CD4-positive, alpha-beta T cell (primary cell): ENCODE measurements at regions not wholly inside any gene's neighbourhood (a gene's known extent, or its start where the extent isn't known, plus 50 kb on each side); places are given as distances from the start of the nearest gene placed in this dataset.

Experiments used
- ATAC-seq: fragments of 200-7000 bp; cut with Tn5 transposase; one replicate; pipeline ENCODE4 v1.10.0; 2022; ENCODE audit warnings: mild to moderate bottlenecking; ENCODE audit not compliant: poor library complexity
- CTCF ChIA-PET: fragments of 350-600 bp; sonication (Branson Sonifier 250); formaldehyde crosslinking; loops from one replicate; lab custom pipeline; 2021; ENCODE audit warnings: antibody characterized with exemption, inconsistent platforms; lab: Charles Lee
- POLR2A ChIA-PET: fragments of 350-600 bp; sonication (Branson Sonifier 250); formaldehyde crosslinking; loops from one replicate; lab custom pipeline; 2021; ENCODE audit warnings: antibody characterized with exemption, inconsistent platforms; lab: Charles Lee
- DNase-seq, 14 experiments: peaks; one replicate each; pipeline ENCODE4 v3.0.0-alpha.2; 2013 to 2020; ENCODE audit warnings: mixed read lengths in 2 of 14
- H3K27ac ChIP-seq, 2 donors: one replicate each; pipeline versions ENCODE4 v1.5.1 to v1.7.0; 2013; ENCODE audit warnings: low read length in 2 of 2, low read depth in 1 of 2, mild to moderate bottlenecking in 1 of 2
- H3K27me3 ChIP-seq, 2 experiments: 1 replicate in 1 of 2; 2 replicates in 1 of 2; pipeline versions ENCODE4 v1.6.1 to v1.7.0; 2013; ENCODE audit warnings: low read length in 2 of 2, control low read depth in 1 of 2, mild to moderate bottlenecking in 1 of 2, moderate library complexity in 1 of 2; ENCODE audit not compliant: insufficient read depth in 2 of 2, control insufficient read depth in 1 of 2
- H3K36me3 ChIP-seq: one replicate; pipeline ENCODE4 v1.6.1; 2013; ENCODE audit warnings: low read length, control low read depth; ENCODE audit not compliant: insufficient read depth
- H3K4me1 ChIP-seq: one replicate; pipeline ENCODE4 v1.6.1; 2013; ENCODE audit warnings: low read length, control low read depth; ENCODE audit not compliant: insufficient read depth
- H3K4me3 ChIP-seq: one replicate; pipeline ENCODE4 v1.5.1; 2013; ENCODE audit warnings: mild to moderate bottlenecking, low read length, moderate library complexity
- H3K9me3 ChIP-seq, 2 experiments: 1 replicate in 1 of 2; 2 replicates in 1 of 2; pipeline versions ENCODE4 v1.6.1 to v1.7.0; 2013; ENCODE audit warnings: low read length in 2 of 2, mild to moderate bottlenecking in 2 of 2, control low read depth in 1 of 2, moderate library complexity in 1 of 2; ENCODE audit not compliant: control insufficient read depth in 1 of 2, insufficient read depth in 1 of 2
- H3K27ac Mint-ChIP-seq: one replicate; pipeline ENCODE4 v1.8.0; 2020; ENCODE audit warnings: mixed read lengths
- H3K27me3 Mint-ChIP-seq: one replicate; pipeline ENCODE4 v1.8.0; 2021; ENCODE audit warnings: mixed read lengths
- H3K36me3 Mint-ChIP-seq: one replicate; pipeline ENCODE4 v1.8.0; 2021; ENCODE audit warnings: low read depth, mixed read lengths
- H3K4me1 Mint-ChIP-seq: one replicate; pipeline ENCODE4 v1.8.0; 2021; ENCODE audit warnings: low read depth, mixed read lengths
- H3K4me3 Mint-ChIP-seq: one replicate; pipeline ENCODE4 v1.8.0; 2020; ENCODE audit warnings: mild to moderate bottlenecking, mixed read lengths
- H3K9me3 Mint-ChIP-seq: one replicate; pipeline ENCODE4 v1.8.0; 2020; ENCODE audit warnings: mixed read lengths
- CTCF ChIP-seq: fragments of 200-600 bp; IDR thresholded peaks from one replicate; pipeline ENCODE4 v1.8.0; 2022; ENCODE audit warnings: antibody characterized with exemption, mild to moderate bottlenecking
- intact Hi-C, 2 experiments: fragments of 100-400 bp; cut with DNase I in 1 of 2; cut with micrococcal nuclease in 1 of 2; formaldehyde crosslinking; loops; one replicate each; pipeline versions ENCODE4 v1.15.1 to v1.9.0; 2023 to 2025; cut with DNase I, micrococcal nuclease

DNA sequence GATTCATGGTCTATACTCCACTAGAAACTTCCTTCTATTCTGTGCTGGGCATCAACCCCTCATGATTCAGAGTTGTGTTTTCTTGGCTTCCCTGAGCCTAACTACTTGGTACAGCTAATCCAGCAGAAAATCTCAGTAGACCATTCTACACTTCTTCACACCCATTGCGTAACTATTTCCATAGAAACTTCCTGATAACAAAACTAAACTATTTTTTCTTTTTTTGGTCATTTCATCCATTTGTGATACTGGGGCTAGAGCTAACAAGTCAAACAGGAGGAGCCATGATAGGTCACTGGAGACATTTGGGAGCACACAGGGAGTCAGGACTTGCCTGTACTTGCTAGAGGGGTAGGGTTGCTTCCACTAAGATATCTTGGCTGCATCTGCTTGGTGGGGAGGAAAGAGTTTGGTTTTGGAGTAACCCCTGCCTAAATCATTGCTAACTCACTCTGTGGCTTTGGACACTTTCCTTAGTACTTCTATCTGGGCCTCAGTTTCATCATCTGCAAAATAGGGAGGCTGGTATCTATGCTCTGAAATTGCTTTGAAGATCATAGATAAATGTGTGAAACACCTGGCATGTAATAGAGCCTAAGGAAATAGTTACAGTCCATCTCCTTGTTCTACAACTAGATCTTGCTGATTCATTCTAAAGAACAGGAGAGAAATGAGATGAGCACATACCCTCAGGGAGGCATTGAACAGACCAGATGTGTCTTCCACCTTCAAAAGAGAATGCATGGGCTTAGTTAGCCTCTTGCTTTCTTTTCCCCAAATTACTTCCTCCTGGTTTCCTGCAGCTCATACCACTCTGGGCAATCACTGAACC, 127.9 kb upstream of the ADGRF1 start:
- Mint-ChIP-seq H3K36me3 (no peaks in the 10 kb centered on the region), H3K9me3 (no peaks in the 10 kb centered on the region), H3K27me3 (no peaks in the 10 kb centered on the region), H3K27ac (no peak overlapping the region), H3K4me3 (no peak overlapping the region), H3K4me1 (no peaks in the 10 kb centered on the region)
- no peak for DNase-seq
- no peak for TF ChIP-seq CTCF
- Histone ChIP-seq H3K36me3 (no peaks in the 10 kb centered on the region), H3K27me3 (no peaks in the 10 kb centered on the region), H3K27ac (no peak overlapping the region), H3K9me3 (no peaks in the 10 kb centered on the region), H3K4me1 (no peaks in the 10 kb centered on the region), H3K4me3 (no peak overlapping the region)
- no peak for ATAC-seq
- intact Hi-C loops, result no loop called here
- ChIA-PET POLR2A (no interaction called here), CTCF (no interaction called here)

DNA sequence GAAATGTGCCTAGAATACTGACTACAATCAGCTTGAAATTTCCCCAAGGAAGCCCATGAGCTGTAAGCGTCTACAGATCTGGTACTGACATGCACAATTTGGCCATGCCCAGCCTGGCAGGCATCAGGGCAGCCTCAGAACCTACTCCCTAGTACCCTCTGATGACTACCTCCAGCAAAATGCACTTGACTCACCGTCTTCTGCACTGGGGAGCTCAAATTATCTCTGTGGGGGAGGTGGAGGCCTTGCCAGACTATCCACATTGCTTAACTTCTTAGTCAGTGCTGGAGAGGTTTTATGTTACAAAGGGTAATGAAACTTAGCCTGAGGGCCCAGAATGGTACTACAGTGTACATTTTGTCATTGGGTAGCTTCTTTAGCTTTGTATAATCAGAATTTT, 126.0 kb upstream of the ADGRF1 start:
- no peaks in the 10 kb centered on the region for H3K9me3 ChIP-seq
- no peaks in the 10 kb centered on the region for H3K36me3 ChIP-seq
- Mint-ChIP-seq H3K4me3 (no peak overlapping the region), H3K27ac (no peak overlapping the region), H3K9me3 (no peaks in the 10 kb centered on the region), H3K27me3 (no peaks in the 10 kb centered on the region), H3K4me1 (no peaks in the 10 kb centered on the region), H3K36me3 (no peaks in the 10 kb centered on the region)
- CTCF ChIA-PET, result no interaction called here
- H3K27ac ChIP-seq, result no peak overlapping the region
- no peaks in the 10 kb centered on the region for H3K4me1 ChIP-seq
- H3K27me3 ChIP-seq, result no peaks in the 10 kb centered on the region
- POLR2A ChIA-PET, result no interaction called here
- TF ChIP-seq CTCF, result no peak
- intact Hi-C loops, result no loop called here
- DNase-seq, result peak in 2 of 14 experiments; percentile 9 to 36
- H3K4me3 ChIP-seq, result no peak overlapping the region
- no peak for ATAC-seq

- POLR2A ChIA-PET, result no interaction called here
Observed at GRCh38 chr6:47165918-47166317, 123.8 kb upstream of the ADGRF1 start.

More at GRCh38 chr6:47165918-47166317, 123.8 kb upstream of the ADGRF1 start:
- Histone ChIP-seq H3K4me3 (no peak overlapping the region), H3K27me3 (no peaks in the 10 kb centered on the region), H3K36me3 (no peaks in the 10 kb centered on the region), H3K4me1 (no peaks in the 10 kb centered on the region), H3K27ac (no peak overlapping the region), H3K9me3 (no peaks in the 10 kb centered on the region)
- H3K9me3 Mint-ChIP-seq, result no peaks in the 10 kb centered on the region
- intact Hi-C loops, result no loop called here
- no peak for ATAC-seq
- no peak for TF ChIP-seq CTCF
- DNase-seq, result peak in 3 of 14 experiments; percentile 4 to 12 (median 6)
- H3K4me1 Mint-ChIP-seq, result no peaks in the 10 kb centered on the region
- H3K4me3 Mint-ChIP-seq, result no peak overlapping the region
- no peak overlapping the region for H3K27ac Mint-ChIP-seq
- CTCF ChIA-PET, result no interaction called here
- no peaks in the 10 kb centered on the region for H3K36me3 Mint-ChIP-seq
- no peaks in the 10 kb centered on the region for H3K27me3 Mint-ChIP-seq
